HEK293T (cell line): ENCODE measurements at regions not wholly inside any gene's neighbourhood (a gene's known extent, or its start where the extent isn't known, plus 50 kb on each side); places are given as distances from the start of the nearest gene placed in this dataset.

ENCODE experiments used
- CTCF ChIA-PET: fragments of 350-600 bp; formaldehyde crosslinking; extraction: SDS; loops from one replicate; lab custom pipeline; 2021; ENCODE audit warnings: antibody characterized with exemption, inconsistent platforms; lab: Yijun Ruan, JAX
- POLR2A ChIA-PET: fragments of 350-600 bp; formaldehyde crosslinking; extraction: SDS; loops from one replicate; lab custom pipeline; 2020; ENCODE audit warnings: antibody characterized with exemption, inconsistent platforms; lab: Yijun Ruan, JAX
- DNase-seq: peaks from one replicate; pipeline ENCODE4 v3.0.0; 2012; ENCODE audit warnings: mixed read lengths; ENCODE audit errors: extremely low spot score
- ARNT ChIP-seq: fragments of 450-650 bp; IDR thresholded peaks from 2 replicates; pipeline ENCODE4 v1.6.1; 2017; ENCODE audit warnings: mild to moderate bottlenecking
- BHLHE40 ChIP-seq: fragments of 450-650 bp; IDR thresholded peaks from 2 replicates; pipeline ENCODE4 v1.6.1; 2016; ENCODE audit warnings: mild to moderate bottlenecking, moderate library complexity, borderline replicate concordance
- CTBP1 ChIP-seq: fragments of 450-650 bp; IDR thresholded peaks from 2 replicates; pipeline ENCODE4 v1.6.1; 2016; ENCODE audit warnings: borderline replicate concordance
- ELF4 ChIP-seq: fragments of 450-650 bp; IDR thresholded peaks from 2 replicates; pipeline ENCODE4 v1.6.1; 2017; ENCODE audit warnings: antibody characterized with exemption
- FOXA1 ChIP-seq: fragments of 450-650 bp; IDR thresholded peaks from 2 replicates; pipeline ENCODE4 v1.6.1; 2016; ENCODE audit warnings: mild to moderate bottlenecking
- FOXK2 ChIP-seq: fragments of 450-650 bp; IDR thresholded peaks from 2 replicates; pipeline ENCODE4 v1.6.1; 2016; ENCODE audit warnings: mild to moderate bottlenecking
- FOXM1 ChIP-seq: fragments of 450-650 bp; IDR thresholded peaks from 2 replicates; pipeline ENCODE4 v1.6.1; 2017; ENCODE audit warnings: mild to moderate bottlenecking, borderline replicate concordance
- HDGF ChIP-seq: fragments of 450-650 bp; IDR thresholded peaks from 2 replicates; pipeline ENCODE4 v1.6.1; 2017; ENCODE audit warnings: antibody characterized with exemption, borderline replicate concordance
- L3MBTL2 ChIP-seq: fragments of 450-650 bp; conservative IDR thresholded peaks from 2 replicates; pipeline ENCODE4 v1.6.1; 2016; ENCODE audit warnings: mild to moderate bottlenecking
- LEF1 ChIP-seq: fragments of 450-650 bp; IDR thresholded peaks from 2 replicates; pipeline ENCODE4 v1.6.1; 2017; ENCODE audit warnings: mild to moderate bottlenecking, borderline replicate concordance
- NFRKB ChIP-seq: fragments of 450-650 bp; IDR thresholded peaks from 2 replicates; pipeline ENCODE4 v1.6.1; 2016; ENCODE audit warnings: mild to moderate bottlenecking, moderate library complexity
- PKNOX1 ChIP-seq: fragments of 450-650 bp; IDR thresholded peaks from 2 replicates; pipeline ENCODE4 v1.6.1; 2016
- SP1 ChIP-seq: fragments of 450-650 bp; IDR thresholded peaks from 2 replicates; pipeline ENCODE4 v1.6.1; 2017
- SUZ12 ChIP-seq: fragments of 450-650 bp; IDR thresholded peaks from 2 replicates; pipeline ENCODE4 v1.6.1; 2016; ENCODE audit warnings: mild to moderate bottlenecking
- TARDBP ChIP-seq: fragments of 450-650 bp; IDR thresholded peaks from 2 replicates; pipeline ENCODE4 v1.6.1; 2016
- ZNF384 ChIP-seq: fragments of 450-650 bp; IDR thresholded peaks from 2 replicates; pipeline ENCODE4 v1.6.1; 2016

- ChIA-PET CTCF (interaction anchor here (0.6 kb wide), 1 partner anchor 337 kb away, joined by 3 read pairs; no protein-coding TSS in a partner anchor), POLR2A (no interaction called here)
These were observed 110.8 kb upstream of the GLI2 start for GRCh38 chr2:120624738-120625446.

GRCh38 chr2:120625865-120626560, 109.7 kb upstream of the GLI2 start:
- no peak for DNase-seq
- CTCF ChIA-PET, result no interaction called here
- no peak for TF ChIP-seq PKNOX1
- no peak for TF ChIP-seq HDGF
- TF ChIP-seq FOXA1, result no peak
- TF ChIP-seq BHLHE40, result no peak
- no peak for TF ChIP-seq ARNT
- no peak for TF ChIP-seq NFRKB
- no peak for TF ChIP-seq L3MBTL2
- no peak for TF ChIP-seq SP1
- no peak for TF ChIP-seq FOXK2

More at GRCh38 chr2:120624738-120625446, 110.8 kb upstream of the GLI2 start:
- DNase-seq, result no peak
- TF ChIP-seq PKNOX1 (no peak), FOXK2 (no peak), BHLHE40 (no peak), L3MBTL2 (no peak), HDGF (no peak), NFRKB (no peak), CTBP1 (no peak)

GRCh38 chr2:120626566-120626965, 109.1 kb upstream of the GLI2 start:
- TF ChIP-seq CTBP1 (no peak), SUZ12 (no peak), SP1 (no peak), BHLHE40 (no peak), FOXK2 (no peak), ZNF384 (no peak), TARDBP (no peak), LEF1 (no peak), PKNOX1 (no peak), FOXM1 (no peak), ARNT (no peak), L3MBTL2 (no peak), FOXA1 (no peak), ELF4 (no peak), NFRKB (no peak), HDGF (no peak)
- CTCF ChIA-PET, result no interaction called here
- no peak for DNase-seq
- POLR2A ChIA-PET, result no interaction called here

More at GRCh38 chr2:120625865-120626560, 109.7 kb upstream of the GLI2 start:
- POLR2A ChIA-PET, result no interaction called here

GRCh38 chr2:120628248-120628647, 107.4 kb upstream of the GLI2 start:
- POLR2A ChIA-PET, result no interaction called here
- no peak for DNase-seq
- CTCF ChIA-PET, result no interaction called here
- TF ChIP-seq SUZ12, result no peak
- TF ChIP-seq BHLHE40, result no peak
- no peak for TF ChIP-seq ELF4
- TF ChIP-seq ARNT, result no peak
- TF ChIP-seq ZNF384, result no peak
- no peak for TF ChIP-seq HDGF
- TF ChIP-seq L3MBTL2, result no peak
- TF ChIP-seq LEF1, result no peak
- no peak for TF ChIP-seq CTBP1
- no peak for TF ChIP-seq FOXA1
- TF ChIP-seq TARDBP, result no peak
- no peak for TF ChIP-seq FOXM1
- no peak for TF ChIP-seq SP1

GRCh38 chr2:120629241-120629895, 106.3 kb upstream of the GLI2 start:
- TF ChIP-seq LEF1 (no peak), SUZ12 (no peak), FOXM1 (no peak), TARDBP (no peak)
- DNase-seq, result no peak
- CTCF ChIA-PET, result interaction anchor here (0.6 kb wide), 1 partner anchor 96 kb away, joined by 3 read pairs; no protein-coding TSS in a partner anchor
- POLR2A ChIA-PET, result no interaction called here
